ENCODE measurements at regions not wholly inside any gene's neighbourhood (a gene's known extent, or its start where the extent isn't known, plus 50 kb on each side); places are given as distances from the start of the nearest gene placed in this dataset.

GRCh38 chr18:46222710-46223360 lies 118.7 kb downstream of the HAUS1 start:
- TF ChIP-seq, protein P1, sequence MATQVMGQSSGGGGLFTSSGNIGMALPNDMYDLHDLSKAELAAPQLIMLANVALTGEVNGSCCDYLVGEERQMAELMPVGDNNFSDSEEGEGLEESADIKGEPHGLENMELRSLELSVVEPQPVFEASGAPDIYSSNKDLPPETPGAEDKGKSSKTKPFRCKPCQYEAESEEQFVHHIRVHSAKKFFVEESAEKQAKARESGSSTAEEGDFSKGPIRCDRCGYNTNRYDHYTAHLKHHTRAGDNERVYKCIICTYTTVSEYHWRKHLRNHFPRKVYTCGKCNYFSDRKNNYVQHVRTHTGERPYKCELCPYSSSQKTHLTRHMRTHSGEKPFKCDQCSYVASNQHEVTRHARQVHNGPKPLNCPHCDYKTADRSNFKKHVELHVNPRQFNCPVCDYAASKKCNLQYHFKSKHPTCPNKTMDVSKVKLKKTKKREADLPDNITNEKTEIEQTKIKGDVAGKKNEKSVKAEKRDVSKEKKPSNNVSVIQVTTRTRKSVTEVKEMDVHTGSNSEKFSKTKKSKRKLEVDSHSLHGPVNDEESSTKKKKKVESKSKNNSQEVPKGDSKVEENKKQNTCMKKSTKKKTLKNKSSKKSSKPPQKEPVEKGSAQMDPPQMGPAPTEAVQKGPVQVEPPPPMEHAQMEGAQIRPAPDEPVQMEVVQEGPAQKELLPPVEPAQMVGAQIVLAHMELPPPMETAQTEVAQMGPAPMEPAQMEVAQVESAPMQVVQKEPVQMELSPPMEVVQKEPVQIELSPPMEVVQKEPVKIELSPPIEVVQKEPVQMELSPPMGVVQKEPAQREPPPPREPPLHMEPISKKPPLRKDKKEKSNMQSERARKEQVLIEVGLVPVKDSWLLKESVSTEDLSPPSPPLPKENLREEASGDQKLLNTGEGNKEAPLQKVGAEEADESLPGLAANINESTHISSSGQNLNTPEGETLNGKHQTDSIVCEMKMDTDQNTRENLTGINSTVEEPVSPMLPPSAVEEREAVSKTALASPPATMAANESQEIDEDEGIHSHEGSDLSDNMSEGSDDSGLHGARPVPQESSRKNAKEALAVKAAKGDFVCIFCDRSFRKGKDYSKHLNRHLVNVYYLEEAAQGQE (IDR thresholded peaks at IDR 0.05) = no peak
- TF ChIP-seq, protein P2, sequence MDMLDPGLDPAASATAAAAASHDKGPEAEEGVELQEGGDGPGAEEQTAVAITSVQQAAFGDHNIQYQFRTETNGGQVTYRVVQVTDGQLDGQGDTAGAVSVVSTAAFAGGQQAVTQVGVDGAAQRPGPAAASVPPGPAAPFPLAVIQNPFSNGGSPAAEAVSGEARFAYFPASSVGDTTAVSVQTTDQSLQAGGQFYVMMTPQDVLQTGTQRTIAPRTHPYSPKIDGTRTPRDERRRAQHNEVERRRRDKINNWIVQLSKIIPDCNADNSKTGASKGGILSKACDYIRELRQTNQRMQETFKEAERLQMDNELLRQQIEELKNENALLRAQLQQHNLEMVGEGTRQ (IDR thresholded peaks at IDR 0.05) = no peak

Measured in A549 (cell line).